ENCODE measurements at regions not wholly inside any gene's neighbourhood (a gene's known extent, or its start where the extent isn't known, plus 50 kb on each side); places are given as distances from the start of the nearest gene placed in this dataset.
"Not testable (repeated sequence)": the region's sequence is repeated elsewhere in the genome, so short reads cannot be mapped to it uniquely, and the experiment has no call there.

DNA sequence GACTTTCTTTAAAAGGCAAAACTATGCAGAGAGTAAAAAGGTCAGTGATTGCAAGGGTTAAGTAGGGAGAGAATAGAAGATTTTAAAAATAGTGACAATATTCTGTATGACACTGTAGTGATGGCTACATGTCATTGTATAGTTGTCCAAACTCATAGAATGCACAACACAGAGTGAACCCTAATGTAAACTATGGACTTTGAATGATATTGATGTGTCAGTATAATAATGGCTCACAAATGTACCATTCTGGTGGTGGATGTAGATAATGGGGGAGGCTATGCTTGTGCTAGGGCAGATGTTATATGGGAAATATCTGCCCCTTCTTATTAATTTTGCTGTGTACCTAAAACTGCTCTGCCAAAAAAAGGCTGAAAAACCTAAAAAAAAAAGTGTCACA lies 468.9 kb downstream of the KIF4B start:
- in situ Hi-C loops (cut with MboI; ENCODE audit: low sequenced_read_pairs), result no loop called here

DNA sequence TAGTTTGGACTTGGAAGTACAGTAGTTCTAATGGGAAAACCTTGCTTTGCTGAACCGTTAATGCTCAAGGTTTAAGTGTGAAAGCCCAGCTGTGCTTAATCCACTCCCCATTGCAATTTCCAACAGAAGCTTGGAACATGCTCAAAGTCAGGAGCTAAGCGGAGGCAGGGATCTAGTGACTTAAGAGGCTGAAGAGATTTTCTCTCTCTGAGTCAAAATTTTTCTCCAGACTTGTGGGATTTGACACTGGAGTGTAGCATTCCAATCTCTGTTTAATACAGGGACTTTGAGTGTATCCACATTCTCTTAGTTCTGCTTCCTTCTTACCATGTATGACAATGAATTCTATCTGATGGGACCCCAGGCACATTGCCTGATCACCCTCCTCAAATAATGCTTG lies 471.8 kb downstream of the KIF4B start:
- in situ Hi-C loops (cut with MboI; ENCODE audit: low sequenced_read_pairs), result no loop called here

GRCh38 chr5:155489949-155490348 lies 476.4 kb downstream of the KIF4B start:
- in situ Hi-C loops (cut with MboI; ENCODE audit: low sequenced_read_pairs), result no loop called here

DNA sequence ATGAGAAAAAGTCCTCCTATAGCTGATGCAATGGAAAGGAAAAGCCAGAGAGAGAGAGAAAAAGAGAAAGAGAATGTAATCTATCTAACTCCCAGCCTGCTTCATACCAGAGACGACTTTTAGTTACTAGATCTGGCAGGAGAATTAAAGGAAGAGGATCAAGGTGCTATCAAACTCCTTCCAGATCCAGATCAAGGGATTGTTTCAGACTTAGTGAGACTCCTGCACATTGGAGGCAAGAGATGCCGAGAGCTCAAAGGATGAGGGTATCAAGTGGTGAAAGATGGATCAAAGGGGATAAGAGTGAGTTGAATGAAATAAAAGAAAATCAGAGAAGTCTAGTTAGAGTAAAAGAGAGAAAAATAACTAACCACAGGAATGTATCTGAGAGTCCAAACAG lies 478.6 kb downstream of the KIF4B start:
- in situ Hi-C loops (cut with MboI; ENCODE audit: low sequenced_read_pairs), result no loop called here

DNA sequence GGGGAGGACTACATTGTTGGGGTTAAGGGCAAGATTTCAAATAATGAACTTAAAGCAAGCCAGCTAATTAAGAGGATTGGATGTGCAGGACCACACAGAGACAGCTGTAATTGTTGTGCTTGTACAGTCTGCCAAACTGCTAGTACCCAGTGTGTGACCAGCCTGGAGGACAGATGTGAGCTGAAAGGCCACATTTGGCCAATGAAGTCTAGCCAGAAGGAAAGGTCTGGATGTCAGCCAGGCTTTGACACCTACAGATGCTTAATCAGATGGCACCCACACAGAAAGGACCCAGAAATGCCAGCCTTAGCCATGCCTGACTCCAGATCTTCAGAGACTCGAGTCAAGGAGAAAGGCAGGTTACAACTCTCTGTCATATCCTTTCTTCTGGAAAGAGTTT lies 491.1 kb downstream of the KIF4B start:
- in situ Hi-C loops (cut with MboI; ENCODE audit: low sequenced_read_pairs), result no loop called here

DNA sequence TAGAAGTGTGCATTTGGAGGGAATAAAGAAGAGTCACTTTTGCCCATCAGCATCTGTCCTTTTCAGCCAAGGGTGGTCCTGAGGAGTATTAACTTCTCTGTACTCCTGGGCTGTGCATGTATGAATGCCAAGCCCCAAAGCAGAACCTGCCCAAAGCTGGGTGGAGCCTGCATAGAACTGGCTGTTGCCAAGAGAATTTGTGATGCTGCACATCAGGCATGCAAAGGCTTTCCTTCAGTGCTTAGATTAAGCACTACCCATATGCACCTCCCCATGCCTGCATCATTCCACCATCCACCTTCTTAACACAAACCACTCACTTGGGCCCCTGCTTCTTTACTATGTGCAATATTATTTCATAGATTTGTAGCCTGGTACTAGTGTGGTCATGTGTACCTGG lies 493.8 kb downstream of the KIF4B start:
- in situ Hi-C loops (cut with MboI; ENCODE audit: low sequenced_read_pairs), result no loop called here

GRCh38 chr5:155508673-155509072 lies 495.1 kb downstream of the KIF4B start:
- in situ Hi-C loops (cut with MboI; ENCODE audit: low sequenced_read_pairs), result no loop called here

DNA sequence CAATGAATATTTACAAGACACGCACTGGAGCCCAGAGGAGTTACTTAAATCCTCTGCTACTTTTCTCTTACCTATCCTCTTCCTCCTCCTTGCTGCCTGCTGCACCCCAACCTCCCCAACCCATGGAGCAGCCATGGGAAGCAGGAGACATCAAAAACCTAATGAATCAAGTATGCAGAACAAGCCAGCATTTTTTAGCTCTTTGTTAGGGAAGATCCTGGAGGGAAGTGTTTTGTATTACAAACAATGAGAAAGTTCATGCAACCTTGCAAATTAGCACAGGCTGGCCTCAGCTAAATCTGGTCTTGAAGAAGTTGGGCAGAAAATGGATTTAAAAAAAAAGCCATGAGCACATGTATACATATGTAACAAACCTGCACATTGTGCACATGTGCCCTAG lies 498.8 kb downstream of the KIF4B start:
- in situ Hi-C loops (cut with MboI; ENCODE audit: low sequenced_read_pairs), result no loop called here

DNA sequence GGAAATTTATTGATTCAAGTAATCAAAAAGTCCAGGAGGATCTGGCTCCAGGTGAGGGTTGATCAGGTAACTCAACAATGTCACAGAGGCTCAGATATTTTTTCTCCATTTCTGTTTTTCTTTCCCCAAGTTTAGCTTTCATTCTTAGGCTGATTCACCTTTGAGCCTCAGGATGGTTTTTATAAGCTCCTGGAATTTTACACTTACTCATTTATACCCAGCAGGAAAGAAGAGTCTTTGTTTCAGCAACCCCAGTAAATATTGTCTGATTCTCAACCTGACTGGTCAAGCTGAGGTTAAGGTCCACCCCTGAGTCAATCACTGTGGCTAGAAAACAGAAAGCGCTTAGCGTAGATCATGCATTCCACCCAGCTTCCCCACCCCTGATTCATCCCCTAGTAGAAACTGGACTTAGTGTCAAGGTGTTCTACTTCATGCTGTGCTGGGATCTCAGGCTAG lies 500.6 kb downstream of the KIF4B start:
- in situ Hi-C loops (cut with MboI; ENCODE audit: low sequenced_read_pairs), result no loop called here

DNA sequence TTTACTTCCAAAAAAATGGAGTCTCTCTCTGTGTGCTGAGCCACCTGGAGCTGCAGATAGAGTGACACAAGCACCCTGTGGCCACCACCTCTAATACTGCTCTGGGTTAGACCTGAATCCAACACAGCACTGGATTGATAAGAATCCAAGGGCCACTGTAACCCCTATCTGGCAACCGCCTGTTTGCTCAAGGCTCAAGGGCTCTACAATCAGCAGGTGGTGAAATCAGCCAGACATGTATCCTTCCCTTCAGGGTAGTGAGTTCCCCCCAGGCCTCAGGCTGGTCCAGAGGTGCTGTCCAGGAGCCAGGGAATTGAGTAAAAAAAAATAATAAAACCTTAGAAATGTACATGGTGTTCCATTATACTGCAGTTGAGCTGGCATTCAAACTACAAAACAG lies 509.0 kb downstream of the KIF4B start:
- in situ Hi-C loops (cut with MboI; ENCODE audit: low sequenced_read_pairs), result no loop called here

DNA sequence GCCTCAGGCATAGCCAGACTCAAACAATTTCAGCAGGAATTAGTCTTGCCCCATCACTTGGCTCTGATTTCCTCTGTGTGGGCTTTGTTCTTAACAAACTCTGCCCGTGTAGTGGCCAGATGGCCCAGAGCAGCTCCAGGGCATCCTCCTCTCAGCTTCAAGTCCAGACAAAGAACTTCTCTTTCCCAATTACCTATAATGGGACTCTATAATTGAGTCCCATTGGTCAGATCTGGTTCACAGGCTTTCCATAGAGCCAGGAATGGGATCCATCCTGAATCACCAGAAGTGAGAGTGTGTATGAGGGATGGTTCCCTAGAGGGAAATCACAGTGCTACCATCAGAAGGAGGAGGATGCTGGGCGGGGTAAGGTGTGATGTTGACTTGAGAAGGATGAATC lies 515.8 kb downstream of the KIF4B start:
- in situ Hi-C loops (cut with MboI; ENCODE audit: low sequenced_read_pairs), result no loop called here

- in situ Hi-C loops (cut with MboI; ENCODE audit: low sequenced_read_pairs), result no loop called here
Observed at GRCh38 chr5:155530046-155530445, 516.5 kb downstream of the KIF4B start.

DNA sequence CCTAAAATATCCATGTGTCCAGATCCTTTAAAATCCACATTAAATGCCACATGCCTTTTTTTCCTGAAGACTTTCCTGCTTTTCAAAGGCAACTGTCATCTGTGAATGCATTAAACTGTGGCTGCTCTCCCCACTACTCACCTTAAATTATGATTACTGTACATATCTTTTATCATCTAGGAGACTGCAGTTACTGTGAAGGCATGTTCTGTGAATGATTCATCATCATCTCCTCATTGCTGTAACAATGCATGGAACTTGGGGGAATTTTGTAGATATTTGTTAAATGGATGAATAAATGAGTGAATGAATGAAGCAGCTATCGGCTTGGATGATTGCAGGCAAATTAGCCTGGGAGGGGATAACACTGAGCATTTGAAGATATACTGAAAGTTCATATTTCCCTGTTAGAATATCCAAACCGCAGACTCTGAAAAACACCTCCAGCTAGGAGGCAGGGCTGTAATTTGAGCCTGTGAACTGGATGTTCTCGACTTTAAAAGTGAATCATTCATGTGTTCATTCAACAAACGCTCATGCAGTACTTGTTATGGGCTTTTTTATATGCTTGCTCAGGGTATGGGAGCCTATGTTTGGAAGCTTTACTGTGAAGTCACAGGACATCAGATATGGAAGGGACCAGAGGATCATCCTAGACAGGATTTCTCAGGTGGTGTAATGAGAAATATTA lies 519.2 kb downstream of the KIF4B start:
- in situ Hi-C loops (cut with MboI; ENCODE audit: low sequenced_read_pairs), result no loop called here

GRCh38 chr5:155540000-155540595 lies 526.5 kb downstream of the KIF4B start:
- in situ Hi-C loops (cut with MboI; ENCODE audit: low sequenced_read_pairs), result no loop called here

GRCh38 chr5:155546075-155546474 lies 532.5 kb downstream of the KIF4B start:
- in situ Hi-C loops (cut with MboI; ENCODE audit: low sequenced_read_pairs), result no loop called here

DNA sequence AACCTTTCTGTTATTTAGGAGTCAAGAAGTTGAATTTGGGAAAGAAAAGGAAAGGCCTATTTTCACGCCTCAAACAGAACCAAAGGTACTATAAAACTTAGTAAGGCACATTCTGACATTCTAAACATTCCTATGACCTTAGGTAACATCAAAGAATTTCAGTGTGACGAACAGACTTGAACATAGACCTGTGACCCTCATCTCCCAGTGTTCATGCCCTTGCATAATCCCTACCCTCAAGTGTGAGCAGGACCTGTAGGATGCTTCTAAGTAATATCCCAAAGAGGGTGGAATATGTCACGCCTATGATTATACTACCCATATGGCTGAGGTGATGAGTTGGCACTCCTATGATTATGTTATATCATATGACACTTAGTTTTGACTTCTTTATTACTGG lies 540.9 kb downstream of the KIF4B start:
- in situ Hi-C loops (cut with MboI; ENCODE audit: low sequenced_read_pairs), result no loop called here

DNA sequence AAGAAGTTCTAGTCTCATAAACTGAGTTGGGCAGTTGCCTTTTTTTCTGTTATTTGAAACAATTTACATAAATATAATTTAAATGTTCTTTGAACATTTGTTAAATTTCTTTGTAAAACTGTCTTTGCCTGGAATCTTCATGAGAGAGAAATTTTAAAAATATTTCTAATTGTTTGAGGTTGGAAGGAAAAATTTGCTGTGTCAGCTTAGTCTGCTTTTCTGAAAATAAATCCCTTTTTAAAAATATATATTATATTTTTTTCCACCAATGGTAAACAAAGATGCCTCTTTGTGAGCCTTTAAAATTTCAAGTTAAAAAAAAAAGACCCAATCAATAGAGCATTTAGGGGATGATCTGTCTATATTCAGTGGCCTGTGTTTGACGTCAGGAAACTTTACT lies 542.7 kb downstream of the KIF4B start:
- in situ Hi-C loops (cut with MboI; ENCODE audit: low sequenced_read_pairs), result no loop called here

GRCh38 chr5:155556700-155557099 lies 543.1 kb downstream of the KIF4B start:
- in situ Hi-C loops (cut with MboI; ENCODE audit: low sequenced_read_pairs), result no loop called here

DNA sequence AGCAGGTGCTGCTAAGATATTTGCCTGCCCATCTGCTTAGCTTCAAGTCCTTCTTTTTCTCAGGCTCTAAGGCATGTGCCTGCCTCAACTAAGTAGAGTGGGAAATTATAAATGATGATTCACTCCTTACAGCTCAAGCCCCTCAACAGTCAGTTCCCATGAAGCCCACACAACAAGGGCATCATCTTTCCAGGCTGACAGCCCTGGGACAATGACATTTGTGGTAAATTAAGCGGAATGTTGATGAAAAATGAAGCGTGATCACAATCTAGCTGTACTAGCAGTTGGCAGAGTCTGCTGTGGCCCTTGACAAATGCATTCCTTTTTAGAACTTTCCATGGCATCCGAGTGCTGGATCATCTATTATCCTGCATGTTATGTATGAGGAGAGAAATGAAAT lies 548.6 kb downstream of the KIF4B start:
- in situ Hi-C loops (cut with MboI; ENCODE audit: low sequenced_read_pairs), result no loop called here

DNA sequence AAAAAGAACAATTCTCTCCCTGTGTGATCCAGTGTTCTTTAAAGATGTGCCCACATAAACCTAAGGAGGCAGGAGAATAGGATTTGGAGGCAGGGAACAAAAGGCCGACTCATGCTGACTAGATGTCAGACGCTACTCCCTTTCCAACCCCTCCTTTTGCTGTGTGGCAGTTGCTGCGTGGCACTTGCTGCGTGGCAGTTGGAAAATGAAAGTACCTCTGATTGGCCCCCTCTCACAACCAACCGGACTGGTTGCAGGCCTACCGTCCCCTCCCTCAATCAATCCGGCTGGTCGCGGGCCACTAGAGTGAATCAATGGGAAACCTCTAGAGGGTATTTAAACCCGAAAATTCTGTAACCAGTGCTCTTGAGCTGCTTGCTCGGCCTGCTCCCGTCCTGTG lies 551.0 kb downstream of the KIF4B start:
- in situ Hi-C loops (cut with MboI; ENCODE audit: low sequenced_read_pairs), result no loop called here

- in situ Hi-C loops (cut with MboI; ENCODE audit: low sequenced_read_pairs), result no loop called here
Observed at GRCh38 chr5:155575861-155576260, 562.3 kb downstream of the KIF4B start.

GRCh38 chr5:155586808-155587207 lies 573.3 kb downstream of the KIF4B start:
- in situ Hi-C loops (cut with MboI; ENCODE audit: low sequenced_read_pairs), result not testable (repeated sequence)

DNA sequence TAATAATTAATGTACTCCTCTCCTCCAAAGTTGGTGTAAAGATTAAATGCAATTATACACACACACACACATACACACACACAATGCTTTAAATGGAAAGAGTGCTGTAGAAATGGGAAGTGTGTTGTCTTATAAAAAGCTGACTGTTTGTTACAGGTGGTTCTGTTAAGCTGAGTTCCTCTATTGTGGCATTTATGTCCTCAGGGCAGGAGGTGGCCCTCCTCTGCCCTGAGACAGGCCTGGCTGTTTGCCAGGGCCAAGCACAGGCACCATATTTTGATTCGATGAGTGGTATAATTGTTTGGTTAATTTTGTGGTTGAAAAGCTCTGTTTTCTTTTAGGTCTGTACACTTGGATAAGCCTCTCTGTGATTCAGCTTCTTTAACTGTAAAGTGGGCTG lies 573.9 kb downstream of the KIF4B start:
- in situ Hi-C loops (cut with MboI; ENCODE audit: low sequenced_read_pairs), result no loop called here
